Endothelial cell of umbilical vein (primary cell): ENCODE measurements at regions not wholly inside any gene's neighbourhood (a gene's known extent, or its start where the extent isn't known, plus 50 kb on each side); places are given as distances from the start of the nearest gene placed in this dataset.
A peak's percentile ranks its signal among the peaks of the same experiment; 100 is the strongest.

Experiments used
- EZH2 ChIP-seq: IDR thresholded peaks from 2 replicates; pipeline ENCODE4 v1.6.1; 2012; ENCODE audit warnings: borderline replicate concordance, low read depth, mild to moderate bottlenecking, moderate library complexity, low read length, inconsistent platforms; ENCODE audit not compliant: severe bottlenecking
- FOS ChIP-seq: IDR thresholded peaks from 2 replicates; pipeline ENCODE4 v1.6.1; 2011; ENCODE audit warnings: mild to moderate bottlenecking, low read length, moderate library complexity, borderline replicate concordance; ENCODE audit not compliant: insufficient read depth
- GATA2 ChIP-seq: IDR thresholded peaks from 2 replicates; pipeline ENCODE4 v1.7.0; 2011; ENCODE audit warnings: low read depth, mild to moderate bottlenecking, moderate library complexity, mixed read lengths, low read length; ENCODE audit not compliant: insufficient read length, insufficient read depth
- JUN ChIP-seq: IDR thresholded peaks from 2 replicates; pipeline ENCODE4 v1.6.1; 2011; ENCODE audit warnings: borderline replicate concordance, low read depth; ENCODE audit not compliant: insufficient read length, insufficient read depth
- MAX ChIP-seq: IDR thresholded peaks from 2 replicates; pipeline ENCODE4 v1.6.1; 2011; ENCODE audit not compliant: insufficient read depth, insufficient read length
- MYC ChIP-seq: IDR thresholded peaks from one replicate; pipeline ENCODE4 v1.6.1; 2011; ENCODE audit warnings: mild to moderate bottlenecking, low read depth, low read length
- POLR2A ChIP-seq: IDR thresholded peaks from 2 replicates; pipeline ENCODE4 v1.6.1; 2012; ENCODE audit warnings: low read depth, mild to moderate bottlenecking, control low read depth, low read length
- POLR2AphosphoS5 ChIP-seq: IDR thresholded peaks from 2 replicates; pipeline ENCODE4 v1.6.1; 2012; ENCODE audit warnings: low read depth, mild to moderate bottlenecking, control low read depth, low read length, moderate library complexity; ENCODE audit not compliant: insufficient read depth
- TF ChIP-seq, protein P1 (sequence below), 2 donors: IDR thresholded peaks; 1 replicate in 1 of 2; 2 replicates in 1 of 2; pipeline ENCODE4 v1.5.1; 2011; ENCODE audit warnings: low read length in 2 of 2, mild to moderate bottlenecking in 2 of 2, moderate library complexity in 2 of 2, control low read depth in 1 of 2, inconsistent platforms in 1 of 2, low read depth in 1 of 2; ENCODE audit not compliant: insufficient read depth in 1 of 2; ENCODE audit errors: extremely low read depth in 1 of 2

DNA sequence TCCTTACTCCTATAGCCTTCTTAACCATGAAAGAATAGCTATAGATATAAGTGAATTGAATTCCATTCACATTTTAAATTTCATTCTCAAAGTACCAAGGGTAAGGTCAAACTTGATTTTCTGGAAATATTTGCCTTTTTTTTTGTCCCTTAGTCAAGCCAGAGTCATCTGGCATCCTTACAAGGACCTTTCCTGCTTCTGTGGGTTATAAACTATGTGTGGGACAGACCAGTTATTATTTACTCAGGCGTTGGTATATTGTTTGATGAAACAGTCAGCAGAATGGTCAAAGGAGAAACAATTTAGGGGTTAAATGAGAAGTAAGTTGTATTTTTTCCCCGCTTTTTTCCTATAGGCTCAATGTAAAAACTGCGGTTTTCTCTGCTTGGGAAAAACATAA, 1103.2 kb upstream of the ZEB2 start:
- TF ChIP-seq, protein P1, sequence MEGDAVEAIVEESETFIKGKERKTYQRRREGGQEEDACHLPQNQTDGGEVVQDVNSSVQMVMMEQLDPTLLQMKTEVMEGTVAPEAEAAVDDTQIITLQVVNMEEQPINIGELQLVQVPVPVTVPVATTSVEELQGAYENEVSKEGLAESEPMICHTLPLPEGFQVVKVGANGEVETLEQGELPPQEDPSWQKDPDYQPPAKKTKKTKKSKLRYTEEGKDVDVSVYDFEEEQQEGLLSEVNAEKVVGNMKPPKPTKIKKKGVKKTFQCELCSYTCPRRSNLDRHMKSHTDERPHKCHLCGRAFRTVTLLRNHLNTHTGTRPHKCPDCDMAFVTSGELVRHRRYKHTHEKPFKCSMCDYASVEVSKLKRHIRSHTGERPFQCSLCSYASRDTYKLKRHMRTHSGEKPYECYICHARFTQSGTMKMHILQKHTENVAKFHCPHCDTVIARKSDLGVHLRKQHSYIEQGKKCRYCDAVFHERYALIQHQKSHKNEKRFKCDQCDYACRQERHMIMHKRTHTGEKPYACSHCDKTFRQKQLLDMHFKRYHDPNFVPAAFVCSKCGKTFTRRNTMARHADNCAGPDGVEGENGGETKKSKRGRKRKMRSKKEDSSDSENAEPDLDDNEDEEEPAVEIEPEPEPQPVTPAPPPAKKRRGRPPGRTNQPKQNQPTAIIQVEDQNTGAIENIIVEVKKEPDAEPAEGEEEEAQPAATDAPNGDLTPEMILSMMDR (IDR thresholded peaks at IDR 0.05; ENCODE audit: extremely low read depth in 1 of 2, insufficient read depth in 1 of 2, low read depth in 1 of 2, low read length in 2 of 2), result no peak
- TF ChIP-seq POLR2A (no peak), POLR2AphosphoS5 (no peak), EZH2 (no peak), MAX (no peak), MYC (no peak), JUN (no peak), FOS (peak; percentile 12), GATA2 (no peak)
